Gastroesophageal sphincter (tissue), 4 donors: ENCODE measurements at regions not wholly inside any gene's neighbourhood (a gene's known extent, or its start where the extent isn't known, plus 50 kb on each side); places are given as distances from the start of the nearest gene placed in this dataset.

Experiments
- ATAC-seq: fragments of 150-250 bp; one replicate; pipeline ENCODE4 v1.9.1; 2016; ENCODE audit warnings: mild to moderate bottlenecking, moderate library complexity
- H3K27ac ChIP-seq, 4 donors: fragments of 200-600 bp; sonication (generic) in 3 of 4; 1 replicate in 3 of 4; 2 replicates in 1 of 4; pipeline ENCODE4 v1.5.1; 2016 to 2019
- H3K27me3 ChIP-seq: fragments of 200-600 bp; sonication (generic); one replicate; pipeline ENCODE4 v1.5.1; 2019
- H3K36me3 ChIP-seq, 2 donors: fragments of 200-600 bp; sonication (generic); one replicate each; pipeline ENCODE4 v1.5.1; 2019; ENCODE audit warnings: control low read depth in 1 of 2
- H3K4me1 ChIP-seq, 3 donors: fragments of 200-600 bp; sonication (generic); 1 replicate in 2 of 3; 2 replicates in 1 of 3; pipeline ENCODE4 v1.5.1; 2016 to 2019; ENCODE audit warnings: control low read depth in 2 of 3
- H3K4me3 ChIP-seq, 2 donors: fragments of 200-600 bp; sonication (generic); one replicate each; pipeline ENCODE4 v1.5.1; 2019; ENCODE audit warnings: mild to moderate bottlenecking in 1 of 2, moderate library complexity in 1 of 2
- H3K9me3 ChIP-seq, 3 donors: fragments of 200-600 bp; sonication (generic); one replicate each; pipeline ENCODE4 v1.5.1; 2017 to 2019; ENCODE audit warnings: control low read depth in 2 of 3
- CTCF ChIP-seq, 4 experiments: fragments of 200-600 bp in 2 of 4; fragments of 450-650 bp in 2 of 4; sonication (generic) in 1 of 4; IDR thresholded peaks; one replicate each; pipeline ENCODE4 v1.5.1; 2017 to 2019; ENCODE audit warnings: antibody characterized with exemption in 4 of 4, mild to moderate bottlenecking in 2 of 4, moderate library complexity in 2 of 4
- EP300 ChIP-seq: sonication (generic); formaldehyde crosslinking; IDR thresholded peaks from one replicate; pipeline ENCODE4 v1.6.1; 2017; ENCODE audit warnings: antibody characterized with exemption, mild to moderate bottlenecking
- POLR2A ChIP-seq, 2 donors: fragments of 450-650 bp; IDR thresholded peaks; one replicate each; pipeline ENCODE4 v1.6.1; 2017; ENCODE audit warnings: antibody characterized with exemption in 2 of 2, mild to moderate bottlenecking in 2 of 2, moderate library complexity in 1 of 2
- POLR2AphosphoS5 ChIP-seq: sonication (generic); formaldehyde crosslinking; IDR thresholded peaks from one replicate; pipeline ENCODE4 v1.6.1; 2017; ENCODE audit warnings: antibody characterized with exemption
- WGBS, 2 donors: methylation state at CpG; one replicate each; pipeline ENCODE4 v1.1.5; 2018; ENCODE audit warnings: low coverage in 1 of 2; 5-methylcytosine and 5-hydroxymethylcytosine counted together

GRCh38 chr2:74081030-74081762, 66.5 kb downstream of the BOLA3 start:
- no peaks in the 10 kb centered on the region for H3K9me3 ChIP-seq
- ATAC-seq: peak; percentile 13
- peaks cover 0 to 41% of the 10 kb centered on the region in 2 donors for H3K36me3 ChIP-seq
- H3K4me1 ChIP-seq: peaks cover 0 to 22% (median 0%) of the 10 kb centered on the region in 3 donors
- WGBS, 2 donors: 78 to 84% methylated on average over 7 of the region's 12 CpGs
- H3K27me3 ChIP-seq: no peaks in the 10 kb centered on the region
- TF ChIP-seq CTCF (IDR thresholded peaks at IDR 0.05) (no peak), EP300 (no peak), POLR2A (IDR thresholded peaks at IDR 0.05) (no peak), POLR2AphosphoS5 (no peak)
- peak overlapping the region in 1 of 4 donors; percentile 50 for H3K27ac ChIP-seq
- H3K4me3 ChIP-seq: no peak overlapping the region

- no peak for TF ChIP-seq CTCF (IDR thresholded peaks at IDR 0.05)
- TF ChIP-seq POLR2AphosphoS5: no peak
- no peak for TF ChIP-seq EP300
- no peak for TF ChIP-seq POLR2A (IDR thresholded peaks at IDR 0.05)
- no peaks in the 10 kb centered on the region for H3K9me3 ChIP-seq
These were observed 66.0 kb downstream of the BOLA3 start for GRCh38 chr2:74081763-74082110.

GRCh38 chr2:74083750-74084149, 64.0 kb downstream of the BOLA3 start:
- no peak for ATAC-seq
- WGBS, 2 donors: 86 to 93% methylated on average over 8 to 10 of the region's 11 CpGs
- Histone ChIP-seq H3K4me1 (peaks cover 0 to 22% (median 0%) of the 10 kb centered on the region in 3 donors), H3K4me3 (no peak overlapping the region), H3K9me3 (no peaks in the 10 kb centered on the region), H3K36me3 (peaks cover 0 to 59% of the 10 kb centered on the region in 2 donors), H3K27ac (no peak overlapping the region), H3K27me3 (no peaks in the 10 kb centered on the region)
- TF ChIP-seq EP300 (no peak), POLR2A (IDR thresholded peaks at IDR 0.05) (no peak), POLR2AphosphoS5 (no peak), CTCF (IDR thresholded peaks at IDR 0.05) (no peak)

More at GRCh38 chr2:74081763-74082110, 66.0 kb downstream of the BOLA3 start:
- WGBS, 2 donors: 90% methylated on average over 2 of the region's 2 CpGs; no CpG with 5 or more reads in 1 of the 2 donors
- Histone ChIP-seq H3K27ac (no peak overlapping the region), H3K4me3 (no peak overlapping the region), H3K36me3 (peaks cover 0 to 42% of the 10 kb centered on the region in 2 donors), H3K4me1 (peaks cover 0 to 22% (median 0%) of the 10 kb centered on the region in 3 donors), H3K27me3 (no peaks in the 10 kb centered on the region)
- ATAC-seq: no peak
